CD4-positive, alpha-beta T cell (primary cell): ENCODE measurements at regions not wholly inside any gene's neighbourhood (a gene's known extent, or its start where the extent isn't known, plus 50 kb on each side); places are given as distances from the start of the nearest gene placed in this dataset.

Experiments
- ATAC-seq: fragments of 200-7000 bp; cut with Tn5 transposase; one replicate; pipeline ENCODE4 v1.10.0; 2022; ENCODE audit warnings: mild to moderate bottlenecking; ENCODE audit not compliant: poor library complexity
- CTCF ChIA-PET: fragments of 350-600 bp; sonication (Branson Sonifier 250); formaldehyde crosslinking; loops from one replicate; lab custom pipeline; 2021; ENCODE audit warnings: antibody characterized with exemption, inconsistent platforms; lab: Charles Lee
- POLR2A ChIA-PET: fragments of 350-600 bp; sonication (Branson Sonifier 250); formaldehyde crosslinking; loops from one replicate; lab custom pipeline; 2021; ENCODE audit warnings: antibody characterized with exemption, inconsistent platforms; lab: Charles Lee
- DNase-seq, 14 experiments: peaks; one replicate each; pipeline ENCODE4 v3.0.0-alpha.2; 2013 to 2020; ENCODE audit warnings: mixed read lengths in 2 of 14
- H3K27ac ChIP-seq, 2 donors: one replicate each; pipeline versions ENCODE4 v1.5.1 to v1.7.0; 2013; ENCODE audit warnings: low read length in 2 of 2, low read depth in 1 of 2, mild to moderate bottlenecking in 1 of 2
- H3K27me3 ChIP-seq, 2 experiments: 1 replicate in 1 of 2; 2 replicates in 1 of 2; pipeline versions ENCODE4 v1.6.1 to v1.7.0; 2013; ENCODE audit warnings: low read length in 2 of 2, control low read depth in 1 of 2, mild to moderate bottlenecking in 1 of 2, moderate library complexity in 1 of 2; ENCODE audit not compliant: insufficient read depth in 2 of 2, control insufficient read depth in 1 of 2
- H3K36me3 ChIP-seq: one replicate; pipeline ENCODE4 v1.6.1; 2013; ENCODE audit warnings: low read length, control low read depth; ENCODE audit not compliant: insufficient read depth
- H3K4me1 ChIP-seq: one replicate; pipeline ENCODE4 v1.6.1; 2013; ENCODE audit warnings: low read length, control low read depth; ENCODE audit not compliant: insufficient read depth
- H3K4me3 ChIP-seq: one replicate; pipeline ENCODE4 v1.5.1; 2013; ENCODE audit warnings: mild to moderate bottlenecking, low read length, moderate library complexity
- H3K9me3 ChIP-seq, 2 experiments: 1 replicate in 1 of 2; 2 replicates in 1 of 2; pipeline versions ENCODE4 v1.6.1 to v1.7.0; 2013; ENCODE audit warnings: low read length in 2 of 2, mild to moderate bottlenecking in 2 of 2, control low read depth in 1 of 2, moderate library complexity in 1 of 2; ENCODE audit not compliant: control insufficient read depth in 1 of 2, insufficient read depth in 1 of 2
- H3K27ac Mint-ChIP-seq: one replicate; pipeline ENCODE4 v1.8.0; 2020; ENCODE audit warnings: mixed read lengths
- H3K27me3 Mint-ChIP-seq: one replicate; pipeline ENCODE4 v1.8.0; 2021; ENCODE audit warnings: mixed read lengths
- H3K36me3 Mint-ChIP-seq: one replicate; pipeline ENCODE4 v1.8.0; 2021; ENCODE audit warnings: low read depth, mixed read lengths
- H3K4me1 Mint-ChIP-seq: one replicate; pipeline ENCODE4 v1.8.0; 2021; ENCODE audit warnings: low read depth, mixed read lengths
- H3K4me3 Mint-ChIP-seq: one replicate; pipeline ENCODE4 v1.8.0; 2020; ENCODE audit warnings: mild to moderate bottlenecking, mixed read lengths
- H3K9me3 Mint-ChIP-seq: one replicate; pipeline ENCODE4 v1.8.0; 2020; ENCODE audit warnings: mixed read lengths
- CTCF ChIP-seq: fragments of 200-600 bp; IDR thresholded peaks from one replicate; pipeline ENCODE4 v1.8.0; 2022; ENCODE audit warnings: antibody characterized with exemption, mild to moderate bottlenecking
- intact Hi-C, 2 experiments: fragments of 100-400 bp; cut with DNase I in 1 of 2; cut with micrococcal nuclease in 1 of 2; formaldehyde crosslinking; loops; one replicate each; pipeline versions ENCODE4 v1.15.1 to v1.9.0; 2023 to 2025; cut with DNase I, micrococcal nuclease

GRCh38 chr2:41933046-41933420 lies 114.8 kb upstream of the PKDCC start:
- DNase-seq = no peak

GRCh38 chr2:41933585-41934320 lies 114.1 kb upstream of the PKDCC start:
- intact Hi-C loops = no loop called here
- Histone ChIP-seq H3K4me3 (no peak overlapping the region), H3K27ac (no peak overlapping the region), H3K9me3 (no peaks in the 10 kb centered on the region), H3K27me3 (no peaks in the 10 kb centered on the region), H3K4me1 (no peaks in the 10 kb centered on the region), H3K36me3 (no peaks in the 10 kb centered on the region)
- no peak for DNase-seq
- TF ChIP-seq CTCF = no peak
- CTCF ChIA-PET = no interaction called here
- Mint-ChIP-seq H3K9me3 (no peaks in the 10 kb centered on the region), H3K36me3 (no peaks in the 10 kb centered on the region), H3K27ac (no peak overlapping the region), H3K27me3 (no peaks in the 10 kb centered on the region), H3K4me1 (no peaks in the 10 kb centered on the region), H3K4me3 (no peak overlapping the region)
- no peak for ATAC-seq
- POLR2A ChIA-PET = no interaction called here

More at GRCh38 chr2:41933046-41933420, 114.8 kb upstream of the PKDCC start:
- no peak overlapping the region for H3K27ac ChIP-seq
- ChIA-PET CTCF (no interaction called here), POLR2A (no interaction called here)
- no peak for TF ChIP-seq CTCF
- H3K9me3 Mint-ChIP-seq = no peaks in the 10 kb centered on the region
- H3K27me3 Mint-ChIP-seq = no peaks in the 10 kb centered on the region
- intact Hi-C loops = no loop called here
- no peaks in the 10 kb centered on the region for H3K36me3 Mint-ChIP-seq
- H3K4me3 Mint-ChIP-seq = no peak overlapping the region
- H3K9me3 ChIP-seq = no peaks in the 10 kb centered on the region
- no peaks in the 10 kb centered on the region for H3K4me1 ChIP-seq
- H3K36me3 ChIP-seq = no peaks in the 10 kb centered on the region
- no peak for ATAC-seq
- H3K27me3 ChIP-seq = no peaks in the 10 kb centered on the region
- no peak overlapping the region for H3K4me3 ChIP-seq
- no peaks in the 10 kb centered on the region for H3K4me1 Mint-ChIP-seq
- no peak overlapping the region for H3K27ac Mint-ChIP-seq

GRCh38 chr2:41934329-41934958 lies 113.4 kb upstream of the PKDCC start:
- Mint-ChIP-seq H3K9me3 (no peaks in the 10 kb centered on the region), H3K27ac (no peak overlapping the region)

More at GRCh38 chr2:41934329-41934958, 113.4 kb upstream of the PKDCC start:
- no peak for TF ChIP-seq CTCF
- ChIA-PET CTCF (no interaction called here), POLR2A (no interaction called here)
- Histone ChIP-seq H3K4me3 (no peak overlapping the region), H3K4me1 (no peaks in the 10 kb centered on the region), H3K9me3 (no peaks in the 10 kb centered on the region), H3K27ac (no peak overlapping the region), H3K36me3 (no peaks in the 10 kb centered on the region), H3K27me3 (no peaks in the 10 kb centered on the region)
- no peak for DNase-seq
- Mint-ChIP-seq H3K27me3 (no peaks in the 10 kb centered on the region), H3K36me3 (no peaks in the 10 kb centered on the region), H3K4me1 (no peaks in the 10 kb centered on the region), H3K4me3 (no peak overlapping the region)
- intact Hi-C loops = no loop called here
- no peak for ATAC-seq
